Glomerular endothelial cell (primary cell): ENCODE measurements at regions not wholly inside any gene's neighbourhood (a gene's known extent, or its start where the extent isn't known, plus 50 kb on each side); places are given as distances from the start of the nearest gene placed in this dataset.

ENCODE experiments used
- DNase-seq: peaks from one replicate; pipeline ENCODE4 v3.0.0-alpha.2; 2011; ENCODE audit warnings: low read depth, low spot score; ENCODE audit errors: extremely low read depth

- no peak for DNase-seq
Observed at GRCh38 chr3:68328049-68328448, 604.3 kb downstream of the TAFA4 start.

GRCh38 chr3:68315964-68316363 is 616.4 kb downstream of the TAFA4 start:
- DNase-seq = no peak

- DNase-seq = no peak
Observed at GRCh38 chr3:68315546-68315945, 616.8 kb downstream of the TAFA4 start.

- no peak for DNase-seq
Observed at GRCh38 chr3:68306571-68306970, 625.8 kb downstream of the TAFA4 start.

GRCh38 chr3:68295457-68295856 is 636.9 kb downstream of the TAFA4 start:
- no peak for DNase-seq

GRCh38 chr3:68290333-68290732 is 635.9 kb upstream of the SUCLG2 start:
- DNase-seq = no peak

- no peak for DNase-seq
Observed at GRCh38 chr3:68288085-68288484, 633.7 kb upstream of the SUCLG2 start.

GRCh38 chr3:68287101-68287500 is 632.7 kb upstream of the SUCLG2 start:
- DNase-seq = no peak

- no peak for DNase-seq
Observed at GRCh38 chr3:68274286-68274685, 619.9 kb upstream of the SUCLG2 start.

GRCh38 chr3:68271145-68271544 is 616.7 kb upstream of the SUCLG2 start:
- no peak for DNase-seq

- DNase-seq = no peak
Observed at GRCh38 chr3:68256635-68257223, 602.3 kb upstream of the SUCLG2 start.

GRCh38 chr3:68249265-68249664 is 594.9 kb upstream of the SUCLG2 start:
- DNase-seq = no peak

GRCh38 chr3:68242606-68243005 is 588.2 kb upstream of the SUCLG2 start:
- DNase-seq = no peak

GRCh38 chr3:68239542-68239941 is 585.1 kb upstream of the SUCLG2 start:
- DNase-seq = no peak

GRCh38 chr3:68234076-68234780 is 579.8 kb upstream of the SUCLG2 start:
- DNase-seq = no peak

GRCh38 chr3:68228856-68229255 is 574.4 kb upstream of the SUCLG2 start:
- no peak for DNase-seq

- no peak for DNase-seq
Observed at GRCh38 chr3:68220832-68221231, 566.4 kb upstream of the SUCLG2 start.

GRCh38 chr3:68211637-68212036 is 557.2 kb upstream of the SUCLG2 start:
- DNase-seq = no peak

- DNase-seq = no peak
Observed at GRCh38 chr3:68210635-68211034, 556.2 kb upstream of the SUCLG2 start.

GRCh38 chr3:68207327-68207726 is 552.9 kb upstream of the SUCLG2 start:
- DNase-seq = no peak

GRCh38 chr3:68206524-68207117 is 552.2 kb upstream of the SUCLG2 start:
- DNase-seq = no peak

GRCh38 chr3:68186733-68187132 is 532.3 kb upstream of the SUCLG2 start:
- DNase-seq = no peak
